AG08396 (cell line): ENCODE measurements at regions not wholly inside any gene's neighbourhood (a gene's known extent, or its start where the extent isn't known, plus 50 kb on each side); places are given as distances from the start of the nearest gene placed in this dataset.
A peak's percentile ranks its signal among the peaks of the same experiment; 100 is the strongest.
"Not testable (repeated sequence)": the region's sequence is repeated elsewhere in the genome, so short reads cannot be mapped to it uniquely, and the experiment has no call there.

Experiments used
- DNase-seq: peaks from one replicate; pipeline ENCODE4 v3.0.0; 2012; ENCODE audit warnings: low spot score, mixed read lengths

GRCh38 chr2:128414946-128415778, 96.5 kb upstream of the HS6ST1 start:
- no peak for DNase-seq

- no peak for DNase-seq
These were observed 97.1 kb upstream of the HS6ST1 start for GRCh38 chr2:128415779-128416061.

- DNase-seq = no peak
These were observed 97.6 kb upstream of the HS6ST1 start for GRCh38 chr2:128416109-128416785.

- DNase-seq = no peak
These were observed 98.1 kb upstream of the HS6ST1 start for GRCh38 chr2:128416806-128417205.

GRCh38 chr2:128417264-128417663, 98.6 kb upstream of the HS6ST1 start:
- not testable (repeated sequence) for DNase-seq

GRCh38 chr2:128420131-128420530, 101.5 kb upstream of the HS6ST1 start:
- DNase-seq = no peak

GRCh38 chr2:128420776-128421175, 102.1 kb upstream of the HS6ST1 start:
- no peak for DNase-seq

- DNase-seq = no peak
These were observed 102.6 kb upstream of the HS6ST1 start for GRCh38 chr2:128421286-128421685.

- DNase-seq = no peak
These were observed 103.2 kb upstream of the HS6ST1 start for GRCh38 chr2:128421861-128422311.

GRCh38 chr2:128422571-128422970, 103.9 kb upstream of the HS6ST1 start:
- DNase-seq = peak; percentile 85

GRCh38 chr2:128423788-128424165, 105.1 kb upstream of the HS6ST1 start:
- no peak for DNase-seq

- DNase-seq = no peak
These were observed 105.9 kb upstream of the HS6ST1 start for GRCh38 chr2:128424406-128425171.

- no peak for DNase-seq
These were observed 106.5 kb upstream of the HS6ST1 start for GRCh38 chr2:128425216-128425615.

GRCh38 chr2:128425731-128426620, 107.3 kb upstream of the HS6ST1 start:
- peak; percentile 53 for DNase-seq

- no peak for DNase-seq
These were observed 108.7 kb upstream of the HS6ST1 start for GRCh38 chr2:128427413-128427755.

- no peak for DNase-seq
These were observed 109.7 kb upstream of the HS6ST1 start for GRCh38 chr2:128428415-128428814.

- no peak for DNase-seq
These were observed 113.8 kb upstream of the HS6ST1 start for GRCh38 chr2:128432423-128432822.

- no peak for DNase-seq
These were observed 115.4 kb upstream of the HS6ST1 start for GRCh38 chr2:128433911-128434550.

- DNase-seq = no peak
These were observed 117.2 kb upstream of the HS6ST1 start for GRCh38 chr2:128435576-128436478.

GRCh38 chr2:128436479-128437203, 118.0 kb upstream of the HS6ST1 start:
- no peak for DNase-seq
